ENCODE measurements at regions not wholly inside any gene's neighbourhood (a gene's known extent, or its start where the extent isn't known, plus 50 kb on each side); places are given as distances from the start of the nearest gene placed in this dataset.

DNA sequence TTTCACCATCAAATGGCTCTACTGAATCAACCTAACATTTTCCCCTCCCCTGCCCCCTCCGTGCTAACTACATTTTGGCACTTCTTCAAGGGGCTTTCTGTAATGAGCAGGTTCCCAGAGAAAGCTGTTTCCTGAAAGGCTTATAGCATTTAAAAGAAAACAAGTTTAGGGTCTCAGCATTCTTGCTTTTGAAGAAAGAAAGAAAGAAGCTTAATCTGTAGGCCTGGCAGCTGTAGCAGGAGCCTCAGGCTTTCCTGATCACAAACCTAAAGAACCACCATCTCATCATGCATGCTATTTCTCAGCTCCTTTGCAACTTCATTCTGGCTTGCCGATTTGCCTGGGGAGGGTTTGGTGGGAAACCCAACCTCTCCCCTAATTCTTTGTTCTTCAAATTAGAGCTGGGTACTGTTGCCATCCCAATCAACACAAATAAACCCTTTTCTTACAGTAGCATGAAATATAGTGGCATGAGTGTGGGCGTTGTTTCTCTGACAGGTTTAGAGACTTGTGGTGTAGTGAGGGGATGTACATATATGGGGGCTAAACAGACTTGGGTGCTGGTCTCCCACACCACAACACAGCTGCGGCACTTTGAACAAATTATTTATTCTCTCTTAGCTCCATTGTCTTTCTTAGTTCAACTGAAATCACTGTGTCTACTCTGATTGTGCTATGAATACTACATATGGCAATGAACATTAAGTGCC, 160.5 kb upstream of the TNC start:
- H3K4me3 ChIP-seq (ENCODE audit: low read depth, low read length): no peak overlapping the region
- TF ChIP-seq, protein P1, sequence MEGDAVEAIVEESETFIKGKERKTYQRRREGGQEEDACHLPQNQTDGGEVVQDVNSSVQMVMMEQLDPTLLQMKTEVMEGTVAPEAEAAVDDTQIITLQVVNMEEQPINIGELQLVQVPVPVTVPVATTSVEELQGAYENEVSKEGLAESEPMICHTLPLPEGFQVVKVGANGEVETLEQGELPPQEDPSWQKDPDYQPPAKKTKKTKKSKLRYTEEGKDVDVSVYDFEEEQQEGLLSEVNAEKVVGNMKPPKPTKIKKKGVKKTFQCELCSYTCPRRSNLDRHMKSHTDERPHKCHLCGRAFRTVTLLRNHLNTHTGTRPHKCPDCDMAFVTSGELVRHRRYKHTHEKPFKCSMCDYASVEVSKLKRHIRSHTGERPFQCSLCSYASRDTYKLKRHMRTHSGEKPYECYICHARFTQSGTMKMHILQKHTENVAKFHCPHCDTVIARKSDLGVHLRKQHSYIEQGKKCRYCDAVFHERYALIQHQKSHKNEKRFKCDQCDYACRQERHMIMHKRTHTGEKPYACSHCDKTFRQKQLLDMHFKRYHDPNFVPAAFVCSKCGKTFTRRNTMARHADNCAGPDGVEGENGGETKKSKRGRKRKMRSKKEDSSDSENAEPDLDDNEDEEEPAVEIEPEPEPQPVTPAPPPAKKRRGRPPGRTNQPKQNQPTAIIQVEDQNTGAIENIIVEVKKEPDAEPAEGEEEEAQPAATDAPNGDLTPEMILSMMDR (conservative IDR thresholded peaks at IDR 0.05; ENCODE audit: low read depth, low read length): no peak
- DNase-seq (ENCODE audit: low read depth): no peak

DNA sequence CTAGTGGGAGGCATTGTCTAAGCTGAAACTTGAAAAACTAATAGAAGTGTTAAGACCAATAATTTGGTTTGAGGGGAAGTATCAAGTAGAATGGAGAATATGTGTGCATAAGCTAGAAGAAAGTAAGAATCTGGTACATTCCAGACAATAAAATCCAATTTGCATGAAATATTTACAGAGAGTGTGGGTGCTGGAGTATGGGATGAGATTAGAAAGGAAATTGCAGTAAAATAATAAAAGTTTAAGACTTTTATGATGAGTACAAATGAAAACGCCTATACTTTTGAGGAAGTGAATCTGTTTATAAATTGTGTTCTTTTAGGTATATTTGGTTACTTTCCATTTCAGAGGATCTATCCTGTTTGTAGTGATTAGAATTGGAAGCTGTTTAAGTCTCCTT, 165.4 kb upstream of the TNC start:
- TF ChIP-seq, protein P1 (conservative IDR thresholded peaks at IDR 0.05; ENCODE audit: low read depth, low read length): no peak
- no peak for DNase-seq (ENCODE audit: low read depth)
- H3K4me3 ChIP-seq (ENCODE audit: low read depth, low read length): no peak overlapping the region

DNA sequence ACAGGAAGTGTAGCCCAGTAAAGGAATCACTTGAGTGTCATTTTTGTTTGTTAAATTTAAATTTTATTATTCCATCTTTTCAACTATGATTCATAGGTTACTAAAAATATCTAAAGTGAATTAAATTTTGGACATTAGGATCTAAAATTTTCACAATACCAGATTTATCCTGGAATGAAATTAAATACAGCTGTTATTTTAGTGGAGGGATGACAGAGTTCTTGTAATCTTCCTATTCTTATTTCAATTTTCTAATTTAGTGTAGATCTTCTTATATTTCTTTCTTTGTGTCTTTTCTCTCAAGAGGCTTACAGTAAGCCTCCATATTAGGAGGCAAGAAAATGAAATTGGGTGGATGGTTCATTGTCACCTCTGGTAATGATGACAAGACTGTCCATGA, 167.9 kb upstream of the TNC start:
- DNase-seq (ENCODE audit: low read depth): no peak
- no peak overlapping the region for H3K4me3 ChIP-seq (ENCODE audit: low read depth, low read length)
- TF ChIP-seq, protein P1 (conservative IDR thresholded peaks at IDR 0.05; ENCODE audit: low read depth, low read length): no peak

DNA sequence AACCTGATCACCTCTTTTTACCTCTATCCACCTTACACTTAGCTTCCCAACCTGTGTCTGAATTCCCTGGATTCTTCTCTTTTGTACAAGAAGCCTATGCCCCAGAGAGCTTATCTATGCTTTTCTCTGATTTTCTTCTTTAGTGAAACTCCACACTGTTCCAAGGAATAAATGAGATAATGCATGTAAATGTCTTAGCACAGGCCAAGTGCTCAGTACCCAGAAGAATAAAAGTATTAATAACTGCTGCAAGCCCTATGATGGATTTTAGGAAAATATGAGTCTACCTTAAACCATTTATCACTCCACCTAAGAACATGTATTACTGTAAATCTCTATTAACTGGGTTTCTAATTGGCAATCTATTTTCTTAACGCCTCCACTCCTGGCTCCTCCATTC, 168.5 kb upstream of the TNC start:
- H3K4me3 ChIP-seq (ENCODE audit: low read depth, low read length): no peak overlapping the region
- DNase-seq (ENCODE audit: low read depth): no peak
- TF ChIP-seq, protein P1 (conservative IDR thresholded peaks at IDR 0.05; ENCODE audit: low read depth, low read length): no peak

DNA sequence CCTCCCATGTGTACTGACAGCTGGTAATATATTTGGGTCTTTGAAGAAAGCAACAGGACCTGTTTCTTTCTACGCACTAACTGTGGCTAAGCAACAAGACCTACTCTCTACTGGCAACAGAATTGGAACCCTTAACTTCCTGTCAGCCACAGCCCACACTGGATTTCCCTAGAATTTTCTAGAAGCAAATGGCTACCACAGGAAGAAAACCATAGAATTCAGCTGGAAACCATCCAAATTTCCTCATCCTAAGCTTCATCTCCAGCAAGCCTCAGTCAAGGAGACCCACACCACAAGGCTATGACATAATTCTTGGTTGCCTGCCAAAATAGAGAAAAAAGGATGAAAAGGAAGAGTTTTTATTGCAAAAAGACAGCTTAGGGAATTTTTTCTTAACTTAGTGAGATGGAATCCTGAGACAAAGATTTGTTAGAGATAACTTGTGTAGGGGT, 171.8 kb upstream of the TNC start:
- TF ChIP-seq, protein P1 (conservative IDR thresholded peaks at IDR 0.05; ENCODE audit: low read depth, low read length): no peak
- no peak overlapping the region for H3K4me3 ChIP-seq (ENCODE audit: low read depth, low read length)
- DNase-seq (ENCODE audit: low read depth): peak; percentile 90

DNA sequence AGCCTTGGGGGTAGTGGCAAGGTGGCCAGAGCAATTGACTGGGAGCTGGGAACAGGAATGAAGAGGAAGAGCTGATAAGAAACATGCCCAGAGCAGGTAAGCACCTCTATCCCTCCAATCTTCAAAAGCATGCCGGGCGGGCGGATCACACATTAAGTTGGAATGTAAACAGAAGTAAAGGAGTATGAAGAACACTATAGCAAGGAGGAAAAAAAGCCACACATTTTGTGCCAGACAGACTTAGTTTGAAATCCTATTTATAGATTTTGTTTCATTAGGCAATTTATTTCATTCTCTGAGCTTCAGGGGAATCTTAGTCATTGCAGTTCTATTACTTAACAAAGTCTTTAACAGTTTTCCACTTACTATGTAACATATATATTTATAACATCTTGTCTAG, 173.9 kb upstream of the TNC start:
- DNase-seq (ENCODE audit: low read depth): peak; percentile 18
- H3K4me3 ChIP-seq (ENCODE audit: low read depth, low read length): no peak overlapping the region
- TF ChIP-seq, protein P1 (conservative IDR thresholded peaks at IDR 0.05; ENCODE audit: low read depth, low read length): no peak

All from choroid plexus epithelial cell (primary cell).